Ishikawa (cell line): ENCODE measurements at regions not wholly inside any gene's neighbourhood (a gene's known extent, or its start where the extent isn't known, plus 50 kb on each side); places are given as distances from the start of the nearest gene placed in this dataset.

Source experiments
- CEBPB ChIP-seq: IDR thresholded peaks from 2 replicates; pipeline ENCODE4 v1.6.1; 2012
- CREB1 ChIP-seq: IDR thresholded peaks from 2 replicates; pipeline ENCODE4 v1.6.1; 2012; ENCODE audit warnings: low read depth
- EGR1 ChIP-seq: IDR thresholded peaks from 2 replicates; pipeline ENCODE4 v1.6.1; 2012
- EP300 ChIP-seq: IDR thresholded peaks from 2 replicates; pipeline ENCODE4 v1.6.1; 2012; ENCODE audit warnings: borderline replicate concordance
- FOXM1 ChIP-seq: IDR thresholded peaks from 2 replicates; pipeline ENCODE4 v1.6.1; 2012; ENCODE audit warnings: low read depth, borderline replicate concordance
- NFIC ChIP-seq: IDR thresholded peaks from 2 replicates; pipeline ENCODE4 v1.6.1; 2012
- RAD21 ChIP-seq: IDR thresholded peaks from 2 replicates; pipeline ENCODE4 v1.6.1; 2012; ENCODE audit warnings: low read depth
- TAF1 ChIP-seq: IDR thresholded peaks from 2 replicates; pipeline ENCODE4 v1.6.1; 2012; ENCODE audit warnings: low read depth, mild to moderate bottlenecking
- TCF12 ChIP-seq: IDR thresholded peaks from 2 replicates; pipeline ENCODE4 v1.6.1; 2012; ENCODE audit warnings: low read depth
- TEAD4 ChIP-seq: IDR thresholded peaks from 2 replicates; pipeline ENCODE4 v1.6.1; 2012
- YY1 ChIP-seq: IDR thresholded peaks from 2 replicates; pipeline ENCODE4 v1.6.1; 2012; ENCODE audit warnings: low read depth
- ZBTB7A ChIP-seq: IDR thresholded peaks from 2 replicates; pipeline ENCODE4 v1.6.1; 2012; ENCODE audit warnings: low read depth
- TF ChIP-seq, protein P1 (sequence below): IDR thresholded peaks from 2 replicates; pipeline ENCODE4 v1.6.1; 2012
- TF ChIP-seq, protein P2 (sequence below): IDR thresholded peaks from 2 replicates; pipeline ENCODE4 v1.6.1; 2012
- TF ChIP-seq, protein P3 (sequence below): IDR thresholded peaks from 2 replicates; pipeline ENCODE4 v1.6.1; 2012; ENCODE audit warnings: low read depth, mild to moderate bottlenecking

DNA sequence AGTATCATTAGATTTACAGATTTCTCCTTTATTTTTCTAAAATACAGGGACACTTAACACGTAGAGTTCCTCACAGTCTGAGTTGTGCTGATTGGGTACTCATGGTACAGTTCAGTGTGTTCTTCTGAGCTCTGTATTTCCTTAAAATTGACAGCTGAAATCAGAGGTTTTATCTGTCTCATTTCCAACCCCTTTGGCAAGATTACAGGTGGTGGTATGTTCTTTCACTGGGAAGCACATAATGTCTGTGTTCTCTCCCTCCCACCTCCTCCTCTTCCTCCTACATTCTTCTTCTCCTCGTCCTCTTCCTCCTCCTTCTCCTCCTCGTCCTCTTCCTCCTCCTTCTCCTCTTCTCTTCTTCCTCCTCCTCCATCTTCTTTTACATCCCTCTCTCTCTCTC, 99.5 kb upstream of the EEPD1 start:
- TF ChIP-seq EGR1 (no peak), YY1 (no peak), CREB1 (no peak), NFIC (no peak), RAD21 (no peak), TEAD4 (no peak), ZBTB7A (no peak), FOXM1 (no peak), TCF12 (no peak), CEBPB (no peak)
- TF ChIP-seq, protein P1, sequence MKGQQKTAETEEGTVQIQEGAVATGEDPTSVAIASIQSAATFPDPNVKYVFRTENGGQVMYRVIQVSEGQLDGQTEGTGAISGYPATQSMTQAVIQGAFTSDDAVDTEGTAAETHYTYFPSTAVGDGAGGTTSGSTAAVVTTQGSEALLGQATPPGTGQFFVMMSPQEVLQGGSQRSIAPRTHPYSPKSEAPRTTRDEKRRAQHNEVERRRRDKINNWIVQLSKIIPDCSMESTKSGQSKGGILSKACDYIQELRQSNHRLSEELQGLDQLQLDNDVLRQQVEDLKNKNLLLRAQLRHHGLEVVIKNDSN, result no peak

DNA sequence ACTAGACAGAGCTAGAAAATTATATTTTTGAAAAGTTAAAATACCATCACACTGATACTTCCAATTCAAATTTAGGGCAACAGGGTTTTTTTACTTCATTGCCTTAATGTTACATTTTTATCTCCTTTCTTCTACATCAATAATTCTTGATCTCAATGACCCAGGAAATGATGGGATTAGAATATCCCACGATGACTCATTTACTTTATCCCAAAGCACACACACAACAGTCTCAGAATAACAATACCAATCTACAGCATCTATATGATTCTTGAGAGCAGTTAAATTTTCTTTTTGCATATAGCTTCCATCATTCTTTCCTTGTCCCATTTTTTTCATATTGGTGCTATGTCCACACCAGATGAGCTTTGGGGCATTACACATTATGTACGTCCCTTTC, 98.4 kb upstream of the EEPD1 start:
- TF ChIP-seq EGR1 (no peak), TAF1 (no peak), YY1 (no peak)

DNA sequence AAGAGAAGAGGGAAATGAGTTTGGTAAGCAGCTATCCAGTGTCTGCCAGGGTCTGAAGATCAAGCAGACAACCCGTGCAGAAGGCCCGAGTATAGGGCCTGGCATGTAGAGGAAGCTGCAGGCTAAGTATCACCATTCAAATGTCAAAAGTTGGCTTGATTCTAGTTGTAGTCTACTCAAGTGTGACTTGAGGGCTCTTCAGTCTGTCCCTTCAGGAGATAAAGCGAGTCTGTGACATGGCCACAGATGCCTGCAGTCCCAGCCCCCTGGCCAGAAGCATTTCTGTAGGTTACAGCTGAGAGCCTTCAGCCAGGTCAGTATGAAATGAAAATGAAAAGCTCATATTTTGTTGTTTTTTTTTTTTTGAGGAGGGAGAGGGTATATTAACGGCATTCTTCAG, 97.8 kb upstream of the EEPD1 start:
- no peak for TF ChIP-seq EGR1
- TF ChIP-seq CEBPB, result no peak
- TF ChIP-seq CREB1, result no peak

DNA sequence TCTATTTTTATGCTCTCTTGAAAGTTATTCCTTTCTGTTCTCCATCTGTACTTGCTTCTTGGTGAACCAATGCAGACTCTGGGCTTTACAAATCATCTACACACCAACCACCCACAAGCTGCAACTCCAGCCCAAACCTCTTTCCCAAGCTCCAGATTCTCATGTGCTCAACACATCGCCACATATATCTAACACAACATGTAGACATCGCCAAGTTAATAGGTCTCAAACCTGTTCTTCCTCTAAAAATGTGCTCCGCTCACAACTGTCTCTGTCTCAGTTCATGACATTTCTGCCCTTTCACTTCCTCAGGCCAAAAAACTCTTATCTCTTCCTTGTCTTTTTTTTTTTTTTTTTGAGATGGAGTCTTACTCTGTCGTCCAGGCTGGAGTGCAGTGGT, 95.7 kb upstream of the EEPD1 start:
- TF ChIP-seq EP300, result no peak
- no peak for TF ChIP-seq NFIC
- TF ChIP-seq, protein P2, sequence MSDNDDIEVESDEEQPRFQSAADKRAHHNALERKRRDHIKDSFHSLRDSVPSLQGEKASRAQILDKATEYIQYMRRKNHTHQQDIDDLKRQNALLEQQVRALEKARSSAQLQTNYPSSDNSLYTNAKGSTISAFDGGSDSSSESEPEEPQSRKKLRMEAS, result no peak
- TF ChIP-seq CEBPB, result no peak
- no peak for TF ChIP-seq TAF1
- TF ChIP-seq TEAD4, result no peak

DNA sequence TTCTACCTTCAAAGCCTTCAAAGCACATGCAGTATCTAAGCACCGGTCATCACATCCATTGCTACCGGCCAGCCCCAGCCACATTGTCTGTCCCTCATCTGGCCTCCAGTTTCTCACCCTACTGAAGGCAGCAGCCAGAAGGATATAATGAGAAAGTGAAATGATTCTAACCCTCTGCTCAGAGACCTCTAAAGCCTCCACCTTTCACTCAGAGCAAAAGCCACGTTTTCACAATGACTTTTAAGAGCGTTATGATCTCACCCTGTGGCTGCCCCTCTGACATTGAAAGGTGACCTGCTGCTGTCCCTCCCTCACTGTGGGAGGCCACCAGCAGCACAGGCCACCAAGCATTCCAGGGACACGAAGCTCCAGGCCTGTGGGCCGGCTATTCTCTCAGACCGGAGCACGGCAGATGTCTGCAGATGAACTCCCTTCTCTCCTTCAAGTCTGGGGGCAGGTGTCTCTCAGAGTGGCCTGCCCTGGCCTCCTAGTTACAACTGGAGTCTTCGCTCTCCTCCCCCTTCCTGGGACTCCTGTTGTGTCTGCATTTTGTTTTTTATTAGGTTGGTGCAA, 94.9 kb upstream of the EEPD1 start:
- TF ChIP-seq CEBPB, result no peak
- TF ChIP-seq TEAD4, result peak; percentile 27; the same call in 1 of the 2 replicates

DNA sequence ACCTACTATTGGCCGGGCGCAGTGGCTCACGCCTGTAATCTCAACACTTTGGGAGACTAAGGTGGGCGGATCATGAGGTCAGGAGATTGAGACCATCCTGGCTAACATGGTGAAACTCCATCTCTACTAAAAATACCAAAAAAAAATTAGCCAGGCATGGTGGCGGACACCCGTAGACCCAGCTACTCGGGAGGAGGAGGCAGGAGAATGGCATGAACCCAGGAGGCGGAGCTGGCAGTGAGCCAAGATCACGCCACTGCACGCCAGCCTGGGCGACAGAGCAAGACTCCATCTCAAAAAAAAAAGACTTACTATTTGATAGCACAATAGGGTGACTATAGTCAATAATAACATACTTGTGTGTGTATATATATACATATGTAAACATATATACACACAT, 92.7 kb upstream of the EEPD1 start:
- TF ChIP-seq NFIC, result peak; percentile 52; the same call in 1 of the 2 replicates

DNA sequence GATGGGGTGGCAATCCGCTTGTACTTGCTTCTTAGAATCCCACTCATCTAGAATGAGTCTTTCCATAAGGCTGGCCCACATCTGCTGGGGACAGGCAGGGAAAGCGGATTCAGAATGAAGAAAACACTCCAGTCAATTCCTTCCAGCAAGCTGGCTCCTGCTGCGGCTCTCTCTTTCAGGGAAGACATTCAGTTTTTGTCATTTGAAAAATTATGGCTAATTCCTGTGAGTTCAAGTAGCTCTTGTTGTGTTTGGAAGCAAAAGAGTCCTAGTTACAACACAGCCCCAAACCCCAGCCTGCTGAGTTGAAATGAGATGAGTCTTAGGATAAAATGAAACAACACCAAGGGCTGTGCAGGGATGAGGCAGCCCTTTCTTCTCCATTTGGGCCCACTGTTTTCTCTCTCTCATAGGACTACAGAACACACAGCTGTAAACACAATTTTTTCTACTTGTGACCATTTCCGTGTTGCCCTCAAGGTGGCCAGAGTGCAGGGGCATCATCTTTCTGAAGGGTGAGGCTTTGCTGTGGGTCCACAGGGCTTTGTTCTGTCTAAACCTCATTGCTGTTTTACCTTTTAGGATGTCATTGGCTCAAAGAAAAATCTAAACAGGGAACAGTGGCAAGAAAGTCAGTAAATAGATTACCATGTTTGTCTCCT, 90.8 kb upstream of the EEPD1 start:
- no peak for TF ChIP-seq TEAD4
- no peak for TF ChIP-seq TAF1
- TF ChIP-seq ZBTB7A, result no peak
- TF ChIP-seq, protein P2, result no peak
- TF ChIP-seq, protein P3, sequence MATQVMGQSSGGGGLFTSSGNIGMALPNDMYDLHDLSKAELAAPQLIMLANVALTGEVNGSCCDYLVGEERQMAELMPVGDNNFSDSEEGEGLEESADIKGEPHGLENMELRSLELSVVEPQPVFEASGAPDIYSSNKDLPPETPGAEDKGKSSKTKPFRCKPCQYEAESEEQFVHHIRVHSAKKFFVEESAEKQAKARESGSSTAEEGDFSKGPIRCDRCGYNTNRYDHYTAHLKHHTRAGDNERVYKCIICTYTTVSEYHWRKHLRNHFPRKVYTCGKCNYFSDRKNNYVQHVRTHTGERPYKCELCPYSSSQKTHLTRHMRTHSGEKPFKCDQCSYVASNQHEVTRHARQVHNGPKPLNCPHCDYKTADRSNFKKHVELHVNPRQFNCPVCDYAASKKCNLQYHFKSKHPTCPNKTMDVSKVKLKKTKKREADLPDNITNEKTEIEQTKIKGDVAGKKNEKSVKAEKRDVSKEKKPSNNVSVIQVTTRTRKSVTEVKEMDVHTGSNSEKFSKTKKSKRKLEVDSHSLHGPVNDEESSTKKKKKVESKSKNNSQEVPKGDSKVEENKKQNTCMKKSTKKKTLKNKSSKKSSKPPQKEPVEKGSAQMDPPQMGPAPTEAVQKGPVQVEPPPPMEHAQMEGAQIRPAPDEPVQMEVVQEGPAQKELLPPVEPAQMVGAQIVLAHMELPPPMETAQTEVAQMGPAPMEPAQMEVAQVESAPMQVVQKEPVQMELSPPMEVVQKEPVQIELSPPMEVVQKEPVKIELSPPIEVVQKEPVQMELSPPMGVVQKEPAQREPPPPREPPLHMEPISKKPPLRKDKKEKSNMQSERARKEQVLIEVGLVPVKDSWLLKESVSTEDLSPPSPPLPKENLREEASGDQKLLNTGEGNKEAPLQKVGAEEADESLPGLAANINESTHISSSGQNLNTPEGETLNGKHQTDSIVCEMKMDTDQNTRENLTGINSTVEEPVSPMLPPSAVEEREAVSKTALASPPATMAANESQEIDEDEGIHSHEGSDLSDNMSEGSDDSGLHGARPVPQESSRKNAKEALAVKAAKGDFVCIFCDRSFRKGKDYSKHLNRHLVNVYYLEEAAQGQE, result no peak
- TF ChIP-seq NFIC, result no peak

DNA sequence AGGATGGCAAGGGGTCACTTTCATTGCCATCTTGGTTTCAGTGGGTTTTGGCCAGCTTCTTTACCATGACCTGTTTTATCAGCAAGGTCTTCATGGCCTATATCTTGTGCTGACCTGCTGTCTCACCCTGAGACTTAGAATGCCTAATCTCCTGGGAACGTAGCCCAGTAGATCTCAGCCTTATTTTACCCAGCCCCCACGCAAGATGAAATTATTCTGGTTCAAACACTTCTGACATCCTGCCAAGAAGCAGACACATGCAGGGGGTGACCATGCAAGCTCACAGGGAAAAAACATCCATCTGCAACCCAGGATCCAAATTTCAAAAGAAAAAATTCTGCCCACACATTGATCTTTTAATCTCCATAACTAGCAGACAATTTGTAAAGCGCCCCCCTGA, 88.4 kb upstream of the EEPD1 start:
- no peak for TF ChIP-seq TEAD4
- TF ChIP-seq YY1, result no peak
- TF ChIP-seq NFIC, result no peak
- TF ChIP-seq TAF1, result no peak
- TF ChIP-seq, protein P1, result no peak
- TF ChIP-seq TCF12, result no peak
- TF ChIP-seq, protein P2, result no peak
- TF ChIP-seq RAD21, result no peak
- no peak for TF ChIP-seq EGR1
- no peak for TF ChIP-seq FOXM1
- no peak for TF ChIP-seq CEBPB
- TF ChIP-seq CREB1, result no peak
- TF ChIP-seq, protein P3, result no peak
